HEK293 (cell line): ENCODE measurements at regions not wholly inside any gene's neighbourhood (a gene's known extent, or its start where the extent isn't known, plus 50 kb on each side); places are given as distances from the start of the nearest gene placed in this dataset.

Experiments
- CTCF ChIA-PET: fragments of 350-600 bp; formaldehyde crosslinking; extraction: SDS; loops from one replicate; lab custom pipeline; 2021; ENCODE audit warnings: antibody characterized with exemption; lab: Yijun Ruan, JAX
- POLR2A ChIA-PET: fragments of 300-600 bp; formaldehyde crosslinking; extraction: SDS; loops from one replicate; lab custom pipeline; 2020; ENCODE audit warnings: antibody characterized with exemption, inconsistent platforms; lab: Yijun Ruan, JAX
- H3K27ac ChIP-seq: fragments of 200-500 bp; sonication (Bioruptor generic); 2 replicates; pipeline ENCODE4 v1.5.1; 2014; ENCODE audit warnings: low read depth, low read length, control low read depth, inconsistent platforms; ENCODE audit errors: extremely low read depth
- H3K36me3 ChIP-seq, 2 experiments: fragments of 200-500 bp in 1 of 2; sonication (Bioruptor generic) in 1 of 2; 1 replicate in 1 of 2; 2 replicates in 1 of 2; pipeline ENCODE4 v1.5.1; 2014 to 2017; ENCODE audit warnings: inconsistent platforms in 2 of 2, low read length in 2 of 2; ENCODE audit not compliant: control insufficient read depth in 2 of 2, insufficient read depth in 1 of 2
- H3K4me1 ChIP-seq: fragments of 200-500 bp; sonication (Bioruptor generic); 2 replicates; pipeline ENCODE4 v1.5.1; 2014; ENCODE audit warnings: mild to moderate bottlenecking, low read length, inconsistent platforms; ENCODE audit not compliant: control insufficient read depth, insufficient read depth
- H3K4me3 ChIP-seq: 2 replicates; pipeline ENCODE4 v1.5.1; 2011; ENCODE audit warnings: low read depth, mild to moderate bottlenecking, control low read depth, low read length, moderate library complexity
- H3K9me3 ChIP-seq: fragments of 200-500 bp; sonication (Bioruptor generic); 2 replicates; pipeline ENCODE4 v1.5.1; 2014; ENCODE audit warnings: low read depth, low read length, inconsistent platforms; ENCODE audit not compliant: control insufficient read depth, insufficient read depth
- PRDM1 ChIP-seq: fragments of 450-650 bp; formaldehyde crosslinking; IDR thresholded peaks from 2 replicates; pipeline ENCODE4; 2016; ENCODE audit warnings: missing biosample characterization, missing genetic modification characterization
- SALL2 ChIP-seq: fragments of 450-650 bp; formaldehyde crosslinking; IDR thresholded peaks from 2 replicates; pipeline ENCODE4 v1.5.0; 2017; ENCODE audit warnings: missing biosample characterization, mild to moderate bottlenecking, missing genetic modification characterization, borderline replicate concordance
- YY1 ChIP-seq: fragments of 450-650 bp; formaldehyde crosslinking; IDR thresholded peaks from 2 replicates; pipeline ENCODE4 v1.5.1; 2018; ENCODE audit warnings: missing biosample characterization, missing genetic modification characterization
- ZBTB17 ChIP-seq: fragments of 450-650 bp; formaldehyde crosslinking; IDR thresholded peaks from 2 replicates; pipeline ENCODE4 v1.5.1; 2016; ENCODE audit warnings: missing biosample characterization, missing genetic modification characterization
- ZBTB44 ChIP-seq: fragments of 450-650 bp; IDR thresholded peaks from 2 replicates; pipeline ENCODE4 v1.5.1; 2018; ENCODE audit warnings: missing biosample characterization, mild to moderate bottlenecking, missing genetic modification characterization
- ZNF138 ChIP-seq: fragments of 450-650 bp; formaldehyde crosslinking; IDR thresholded peaks from 2 replicates; pipeline ENCODE4 v1.5.1; 2016; ENCODE audit warnings: missing biosample characterization, missing genetic modification characterization, borderline replicate concordance
- ZNF16 ChIP-seq: fragments of 450-650 bp; formaldehyde crosslinking; IDR thresholded peaks from 2 replicates; pipeline ENCODE4 v1.5.1; 2016; ENCODE audit warnings: low read depth, missing biosample characterization, missing genetic modification characterization
- ZNF174 ChIP-seq: fragments of 450-650 bp; formaldehyde crosslinking; IDR thresholded peaks from 2 replicates; pipeline ENCODE4 v1.5.0; 2017; ENCODE audit warnings: missing biosample characterization, mild to moderate bottlenecking, missing genetic modification characterization
- ZNF175 ChIP-seq: fragments of 450-650 bp; formaldehyde crosslinking; IDR thresholded peaks from 2 replicates; pipeline ENCODE4 v1.5.1; 2016; ENCODE audit warnings: missing biosample characterization, missing genetic modification characterization
- ZXDB ChIP-seq: fragments of 450-650 bp; formaldehyde crosslinking; IDR thresholded peaks from 2 replicates; pipeline ENCODE4 v1.5.1; 2016; ENCODE audit warnings: missing biosample characterization, missing genetic modification characterization
- TF ChIP-seq, protein P1 (sequence below): fragments of 450-650 bp; formaldehyde crosslinking; IDR thresholded peaks from 2 replicates; pipeline ENCODE4 v1.5.1; 2016; ENCODE audit warnings: missing biosample characterization, missing genetic modification characterization
- TF ChIP-seq, protein P2 (sequence below): fragments of 450-650 bp; formaldehyde crosslinking; IDR thresholded peaks from 2 replicates; pipeline ENCODE4 v1.5.1; 2016; ENCODE audit warnings: missing biosample characterization, missing genetic modification characterization, low read depth

- no peak for TF ChIP-seq PRDM1 (tag by site-specific recombination)
- TF ChIP-seq ZNF175 (tag by site-specific recombination) = no peak
- TF ChIP-seq ZBTB44 (tag by site-specific recombination) = no peak
- TF ChIP-seq, protein P1, sequence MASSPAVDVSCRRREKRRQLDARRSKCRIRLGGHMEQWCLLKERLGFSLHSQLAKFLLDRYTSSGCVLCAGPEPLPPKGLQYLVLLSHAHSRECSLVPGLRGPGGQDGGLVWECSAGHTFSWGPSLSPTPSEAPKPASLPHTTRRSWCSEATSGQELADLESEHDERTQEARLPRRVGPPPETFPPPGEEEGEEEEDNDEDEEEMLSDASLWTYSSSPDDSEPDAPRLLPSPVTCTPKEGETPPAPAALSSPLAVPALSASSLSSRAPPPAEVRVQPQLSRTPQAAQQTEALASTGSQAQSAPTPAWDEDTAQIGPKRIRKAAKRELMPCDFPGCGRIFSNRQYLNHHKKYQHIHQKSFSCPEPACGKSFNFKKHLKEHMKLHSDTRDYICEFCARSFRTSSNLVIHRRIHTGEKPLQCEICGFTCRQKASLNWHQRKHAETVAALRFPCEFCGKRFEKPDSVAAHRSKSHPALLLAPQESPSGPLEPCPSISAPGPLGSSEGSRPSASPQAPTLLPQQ (tag by site-specific recombination) = no peak
- TF ChIP-seq ZXDB (tag by site-specific recombination) = no peak
Measured at GRCh38 chr3:132821314-132821713, 99.1 kb upstream of the NPHP3 start (continued).

GRCh38 chr3:132818251-132818650 is 96.0 kb upstream of the NPHP3 start:
- Histone ChIP-seq H3K4me1 (no peaks in the 10 kb centered on the region), H3K4me3 (no peak overlapping the region), H3K9me3 (no peaks in the 10 kb centered on the region), H3K27ac (no peak overlapping the region)
- ChIA-PET POLR2A (no interaction called here), CTCF (no interaction called here)
- TF ChIP-seq, protein P2, sequence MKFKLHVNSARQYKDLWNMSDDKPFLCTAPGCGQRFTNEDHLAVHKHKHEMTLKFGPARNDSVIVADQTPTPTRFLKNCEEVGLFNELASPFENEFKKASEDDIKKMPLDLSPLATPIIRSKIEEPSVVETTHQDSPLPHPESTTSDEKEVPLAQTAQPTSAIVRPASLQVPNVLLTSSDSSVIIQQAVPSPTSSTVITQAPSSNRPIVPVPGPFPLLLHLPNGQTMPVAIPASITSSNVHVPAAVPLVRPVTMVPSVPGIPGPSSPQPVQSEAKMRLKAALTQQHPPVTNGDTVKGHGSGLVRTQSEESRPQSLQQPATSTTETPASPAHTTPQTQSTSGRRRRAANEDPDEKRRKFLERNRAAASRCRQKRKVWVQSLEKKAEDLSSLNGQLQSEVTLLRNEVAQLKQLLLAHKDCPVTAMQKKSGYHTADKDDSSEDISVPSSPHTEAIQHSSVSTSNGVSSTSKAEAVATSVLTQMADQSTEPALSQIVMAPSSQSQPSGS = no peak
- no peak for TF ChIP-seq ZNF16 (tag by site-specific recombination)
- TF ChIP-seq, all 188 proteins: peak for 0
- no peaks in the 10 kb centered on the region for H3K36me3 ChIP-seq

GRCh38 chr3:132817646-132818177 is 95.5 kb upstream of the NPHP3 start:
- Histone ChIP-seq H3K27ac (no peak overlapping the region), H3K36me3 (no peaks in the 10 kb centered on the region), H3K9me3 (no peaks in the 10 kb centered on the region), H3K4me3 (no peak overlapping the region), H3K4me1 (no peaks in the 10 kb centered on the region)
- ChIA-PET CTCF (no interaction called here), POLR2A (no interaction called here)
- TF ChIP-seq ZNF138 (tag by site-specific recombination) = no peak
- no peak for TF ChIP-seq YY1 (tag by site-specific recombination)
- 0 out of 2 replicates have a peak, but pooled peaks have one; percentile 37 for TF ChIP-seq ZBTB17 (tag by site-specific recombination)
- TF ChIP-seq ZNF174 (tag by site-specific recombination) = no peak

- H3K4me1 ChIP-seq = no peaks in the 10 kb centered on the region
- no peaks in the 10 kb centered on the region for H3K36me3 ChIP-seq
- ChIA-PET CTCF (interaction anchor here (0.5 kb wide), 1 partner anchor 17 kb away, joined by 3 read pairs; no protein-coding TSS in a partner anchor), POLR2A (no interaction called here)
- TF ChIP-seq ZXDB (tag by site-specific recombination) = no peak
- TF ChIP-seq SALL2 (tag by site-specific recombination) = no peak
- no peak overlapping the region for H3K4me3 ChIP-seq
- no peaks in the 10 kb centered on the region for H3K9me3 ChIP-seq
- H3K27ac ChIP-seq = no peak overlapping the region
Measured at GRCh38 chr3:132805071-132805470, 82.9 kb upstream of the NPHP3 start.
